Thyroid gland (tissue), 4 donors: ENCODE measurements at regions not wholly inside any gene's neighbourhood (a gene's known extent, or its start where the extent isn't known, plus 50 kb on each side); places are given as distances from the start of the nearest gene placed in this dataset.
"Not testable (repeated sequence)": the region's sequence is repeated elsewhere in the genome, so short reads cannot be mapped to it uniquely, and the experiment has no call there.

Experiments
- DNase-seq, 2 donors: peaks; one replicate each; pipeline ENCODE4 v3.0.0-alpha.2; 2019
- H3K27ac ChIP-seq, 3 donors: fragments of 200-600 bp; sonication (generic); 1 replicate in 2 of 3; 2 replicates in 1 of 3; pipeline ENCODE4 v1.5.1; 2016 to 2019; ENCODE audit warnings: mild to moderate bottlenecking in 1 of 3, moderate library complexity in 1 of 3
- H3K27me3 ChIP-seq: fragments of 200-600 bp; sonication (generic); one replicate; pipeline ENCODE4 v1.5.1; 2019
- H3K36me3 ChIP-seq, 2 donors: fragments of 200-600 bp; sonication (generic); one replicate each; pipeline ENCODE4 v1.5.1; 2016 to 2019
- H3K4me1 ChIP-seq, 2 donors: fragments of 200-600 bp; sonication (generic); one replicate each; pipeline ENCODE4 v1.5.1; 2017 to 2019
- H3K4me3 ChIP-seq, 3 donors: fragments of 200-600 bp; sonication (generic); replicated peaks in 1 of 3; 1 replicate in 2 of 3; 2 replicates in 1 of 3; pipeline ENCODE4 v1.5.1; 2016; ENCODE audit warnings: mild to moderate bottlenecking in 1 of 3
- H3K9me3 ChIP-seq: fragments of 200-600 bp; sonication (generic); one replicate; pipeline ENCODE4 v1.5.1; 2017
- CTCF ChIP-seq, 6 experiments: fragments of 200-600 bp in 3 of 6; fragments of 450-650 bp in 3 of 6; sonication (generic) in 3 of 6; IDR thresholded peaks; one replicate each; pipeline ENCODE4 v1.5.1; 2016 to 2019; ENCODE audit warnings: antibody characterized with exemption in 6 of 6, mild to moderate bottlenecking in 2 of 6, inconsistent platforms in 1 of 6, moderate library complexity in 1 of 6
- POLR2A ChIP-seq, 2 donors: fragments of 450-650 bp; IDR thresholded peaks; one replicate each; pipeline ENCODE4 v1.6.1; 2017; ENCODE audit warnings: antibody characterized with exemption in 2 of 2, mild to moderate bottlenecking in 2 of 2, moderate library complexity in 1 of 2
- WGBS, 2 donors: methylation state at CpG; one replicate each; pipeline ENCODE4 v1.1.5; 2017; 5-methylcytosine and 5-hydroxymethylcytosine counted together
- intact Hi-C: fragments of 100-400 bp; cut with DNase I; formaldehyde crosslinking; loops from one replicate; pipeline ENCODE4 v1.15.1; 2023

- no peak for TF ChIP-seq CTCF (IDR thresholded peaks at IDR 0.05)
- no peak for TF ChIP-seq POLR2A (IDR thresholded peaks at IDR 0.05)
- H3K4me3 ChIP-seq, result no peak overlapping the region
- no peaks in the 10 kb centered on the region for H3K27me3 ChIP-seq
- DNase-seq, result peak; percentile 69 to 85
- no peaks in the 10 kb centered on the region for H3K9me3 ChIP-seq
- intact Hi-C loops, result no loop called here
- H3K36me3 ChIP-seq, result no peaks in the 10 kb centered on the region
- H3K27ac ChIP-seq, result peak overlapping the region in 1 of 3 donors; percentile 7
- peaks cover 0 to 5% of the 10 kb centered on the region in 2 donors for H3K4me1 ChIP-seq
- WGBS, 2 donors, result 14 to 21% methylated on average over 3 of the region's 3 CpGs
Observed at GRCh38 chr13:87331178-87331577, 340.0 kb upstream of the SLITRK5 start.

GRCh38 chr13:87333599-87333998 is 337.6 kb upstream of the SLITRK5 start:
- H3K4me3 ChIP-seq, result no peak overlapping the region
- peaks cover 0 to 5% of the 10 kb centered on the region in 2 donors for H3K4me1 ChIP-seq
- H3K27ac ChIP-seq, result no peak overlapping the region
- no peaks in the 10 kb centered on the region for H3K27me3 ChIP-seq
- no peak for TF ChIP-seq POLR2A (IDR thresholded peaks at IDR 0.05)
- TF ChIP-seq CTCF (IDR thresholded peaks at IDR 0.05), result no peak
- H3K36me3 ChIP-seq, result no peaks in the 10 kb centered on the region
- H3K9me3 ChIP-seq, result no peaks in the 10 kb centered on the region
- intact Hi-C loops, result no loop called here
- 87 to 93% methylated on average over 5 of the region's 5 CpGs for WGBS, 2 donors
- DNase-seq, result no peak

- TF ChIP-seq CTCF (IDR thresholded peaks at IDR 0.05) (no peak), POLR2A (IDR thresholded peaks at IDR 0.05) (no peak)
- Histone ChIP-seq H3K27ac (no peak overlapping the region), H3K4me3 (no peak overlapping the region), H3K9me3 (no peaks in the 10 kb centered on the region), H3K36me3 (no peaks in the 10 kb centered on the region), H3K27me3 (no peaks in the 10 kb centered on the region), H3K4me1 (peaks cover 0 to 5% of the 10 kb centered on the region in 2 donors)
- WGBS, 2 donors, result 97 to 98% methylated on average over 8 of the region's 8 CpGs
- no peak for DNase-seq
- intact Hi-C loops, result no loop called here
Observed at GRCh38 chr13:87334176-87334575, 337.0 kb upstream of the SLITRK5 start.

GRCh38 chr13:87336346-87336889 is 334.8 kb upstream of the SLITRK5 start:
- H3K27me3 ChIP-seq, H3K36me3 ChIP-seq, H3K4me3 ChIP-seq, H3K9me3 ChIP-seq, H3K27ac ChIP-seq, DNase-seq, intact Hi-C loops, H3K4me1 ChIP-seq: not testable (repeated sequence)
- 80 to 81% methylated on average over 8 of the region's 8 CpGs for WGBS, 2 donors

- Histone ChIP-seq H3K9me3 (no peaks in the 10 kb centered on the region), H3K27me3 (no peaks in the 10 kb centered on the region), H3K4me3 (no peak overlapping the region), H3K36me3 (no peaks in the 10 kb centered on the region), H3K4me1 (no peaks in the 10 kb centered on the region), H3K27ac (no peak overlapping the region)
- WGBS, 2 donors, result 76 to 77% methylated on average over 2 of the region's 2 CpGs
- TF ChIP-seq POLR2A (IDR thresholded peaks at IDR 0.05), result no peak
- no peak for TF ChIP-seq CTCF (IDR thresholded peaks at IDR 0.05)
- intact Hi-C loops, result no loop called here
- DNase-seq, result no peak
Observed at GRCh38 chr13:87344176-87344575, 327.0 kb upstream of the SLITRK5 start.

- TF ChIP-seq POLR2A (IDR thresholded peaks at IDR 0.05), result no peak
- no peak for TF ChIP-seq CTCF (IDR thresholded peaks at IDR 0.05)
- intact Hi-C loops, result no loop called here
- no peaks in the 10 kb centered on the region for H3K4me1 ChIP-seq
- no peaks in the 10 kb centered on the region for H3K9me3 ChIP-seq
- no peak overlapping the region for H3K27ac ChIP-seq
- no peak for DNase-seq
- no peaks in the 10 kb centered on the region for H3K36me3 ChIP-seq
- H3K4me3 ChIP-seq, result no peak overlapping the region
- H3K27me3 ChIP-seq, result no peaks in the 10 kb centered on the region
- WGBS, 2 donors, result 72 to 80% methylated on average over 6 of the region's 6 CpGs
Observed at GRCh38 chr13:87355451-87355850, 315.7 kb upstream of the SLITRK5 start.
